SK-N-SH (cell line): ENCODE measurements at regions not wholly inside any gene's neighbourhood (a gene's known extent, or its start where the extent isn't known, plus 50 kb on each side); places are given as distances from the start of the nearest gene placed in this dataset.

ENCODE experiments used
- CTCF ChIA-PET: fragments of 300-600, 350-600 bp; formaldehyde crosslinking; extraction: SDS; loops from one replicate; lab custom pipeline; 2021; lab: Yijun Ruan, JAX
- POLR2A ChIA-PET: fragments of 350-600 bp; sonication (Branson Sonifier 250); formaldehyde crosslinking; extraction: SDS; loops from one replicate; lab custom pipeline; 2020; ENCODE audit warnings: antibody characterized with exemption, inconsistent platforms; lab: Yijun Ruan, JAX
- DNase-seq: peaks from one replicate; pipeline ENCODE4 v3.0.0; 2012
- H2AFZ ChIP-seq: fragments of 200-600 bp; sonication (generic); 2 replicates; pipeline ENCODE4 v1.8.1; 2016; ENCODE audit warnings: antibody characterized with exemption, mild to moderate bottlenecking, low read depth
- H3F3A ChIP-seq: fragments of 200-600 bp; sonication (generic); replicated peaks from 2 replicates; pipeline ENCODE3; 2016; ENCODE audit warnings: antibody characterized with exemption, mild to moderate bottlenecking; ENCODE audit not compliant: insufficient read depth
- H3K27ac ChIP-seq, 2 experiments: fragments of 200-500 bp in 1 of 2; fragments of 200-600 bp in 1 of 2; sonication (Bioruptor generic) in 1 of 2; sonication (generic), shearing (Covaris generic) in 1 of 2; 2 replicates each; pipeline versions ENCODE4 v1.5.1 to v1.6.1; 2014 to 2016; ENCODE audit warnings: low read depth in 2 of 2, inconsistent platforms in 1 of 2, low read length in 1 of 2, mild to moderate bottlenecking in 1 of 2, mixed read lengths in 1 of 2
- H3K27me3 ChIP-seq: fragments of 200-600 bp; sonication (generic), shearing (Covaris generic); 2 replicates; pipeline ENCODE4 v1.6.1; 2016; ENCODE audit warnings: mixed run types; ENCODE audit not compliant: insufficient read depth
- H3K36me3 ChIP-seq, 2 experiments: fragments of 200-500 bp in 1 of 2; fragments of 200-600 bp in 1 of 2; sonication (Bioruptor generic) in 1 of 2; sonication (generic) in 1 of 2; replicated peaks in 1 of 2; 2 replicates each; pipeline versions ENCODE3 to v1.5.1; 2014 to 2016; ENCODE audit warnings: low read length in 1 of 2, mild to moderate bottlenecking in 1 of 2; ENCODE audit not compliant: insufficient read depth in 2 of 2, control insufficient read depth in 1 of 2
- H3K4me1 ChIP-seq, 2 experiments: fragments of 200-500 bp in 1 of 2; fragments of 200-600 bp in 1 of 2; sonication (Bioruptor generic) in 1 of 2; sonication (generic), shearing (Covaris generic) in 1 of 2; 2 replicates each; pipeline versions ENCODE4 v1.5.1 to v1.6.1; 2014 to 2016; ENCODE audit warnings: low read depth in 1 of 2, low read length in 1 of 2, mixed run types in 1 of 2; ENCODE audit not compliant: insufficient read depth in 2 of 2, control insufficient read depth in 1 of 2
- H3K4me2 ChIP-seq: fragments of 200-600 bp; sonication (generic), shearing (Covaris generic); 2 replicates; pipeline ENCODE4 v1.6.1; 2017; ENCODE audit warnings: mixed run types
- H3K4me3 ChIP-seq, 2 experiments: fragments of 200-500 bp in 1 of 2; fragments of 200-600 bp in 1 of 2; sonication (Bioruptor generic) in 1 of 2; sonication (generic), shearing (Covaris generic) in 1 of 2; 2 replicates each; pipeline versions ENCODE4 v1.5.1 to v1.8.1; 2014 to 2016; ENCODE audit warnings: low read depth in 2 of 2, inconsistent platforms in 1 of 2, low read length in 1 of 2, mild to moderate bottlenecking in 1 of 2, mixed read lengths in 1 of 2, moderate library complexity in 1 of 2
- H3K79me2 ChIP-seq: fragments of 200-600 bp; sonication (generic); 2 replicates; pipeline ENCODE4 v1.8.1; 2017; ENCODE audit warnings: mild to moderate bottlenecking; ENCODE audit not compliant: insufficient read depth
- H3K9ac ChIP-seq: fragments of 200-600 bp; sonication (generic); 2 replicates; pipeline ENCODE4 v1.6.1; 2017; ENCODE audit warnings: mixed run types
- H3K9me2 ChIP-seq: fragments of 200-600 bp; sonication (generic); 2 replicates; pipeline ENCODE4 v1.6.1; 2017; ENCODE audit warnings: mixed run types
- H3K9me3 ChIP-seq: fragments of 200-600 bp; sonication (generic); 2 replicates; pipeline ENCODE4 v1.6.1; 2017; ENCODE audit warnings: mixed run types, mild to moderate bottlenecking, moderate library complexity
- H4K20me1 ChIP-seq: fragments of 200-600 bp; sonication (generic); 2 replicates; pipeline ENCODE4 v1.6.1; 2017; ENCODE audit warnings: mild to moderate bottlenecking, mixed run types; ENCODE audit not compliant: insufficient read depth
- ELF1 ChIP-seq: IDR thresholded peaks from 2 replicates; pipeline ENCODE4 v1.4.0; 2012
- EZH2phosphoT487 ChIP-seq: fragments of 200-600 bp; sonication (generic); IDR thresholded peaks from 2 replicates; pipeline ENCODE4 v1.6.1; 2017; ENCODE audit warnings: low read depth, mixed run types, mild to moderate bottlenecking, antibody characterized with exemption, moderate library complexity, borderline replicate concordance
- FOSL2 ChIP-seq: IDR thresholded peaks from 2 replicates; pipeline ENCODE4 v1.4.0; 2012; ENCODE audit warnings: low read depth, mild to moderate bottlenecking, moderate library complexity, borderline replicate concordance
- GABPA ChIP-seq: IDR thresholded peaks from 2 replicates; pipeline ENCODE4 v1.4.0; 2012; ENCODE audit warnings: low read depth, mild to moderate bottlenecking
- JUND ChIP-seq: IDR thresholded peaks from 2 replicates; pipeline ENCODE4 v1.4.0; 2012
- MAX ChIP-seq: IDR thresholded peaks from 2 replicates; pipeline ENCODE4 v1.4.0; 2012; ENCODE audit warnings: low read depth
- MEF2A ChIP-seq: IDR thresholded peaks from 2 replicates; pipeline ENCODE4 v1.4.0; 2012; ENCODE audit warnings: low read depth, borderline replicate concordance
- MXI1 ChIP-seq: IDR thresholded peaks from 2 replicates; pipeline ENCODE4 v1.6.1; 2012; ENCODE audit warnings: mild to moderate bottlenecking, low read depth, low read length, improper control_type of control experiment
- RAD21 ChIP-seq: IDR thresholded peaks from 2 replicates; pipeline ENCODE4 v1.6.1; 2012; ENCODE audit warnings: mild to moderate bottlenecking, low read length
- RCOR1 ChIP-seq: fragments of 150-350 bp; IDR thresholded peaks from 2 replicates; pipeline ENCODE4 v1.6.1; 2017; ENCODE audit warnings: antibody characterized with exemption, low read length
- TEAD4 ChIP-seq: IDR thresholded peaks from 2 replicates; pipeline ENCODE4 v1.4.0; 2012; ENCODE audit warnings: mild to moderate bottlenecking, borderline replicate concordance; ENCODE audit not compliant: insufficient read depth
- YY1 ChIP-seq: IDR thresholded peaks from 2 replicates; pipeline ENCODE4 v1.4.0; 2012; ENCODE audit warnings: low read depth, mild to moderate bottlenecking
- WGBS: methylation state at CpG from one replicate; pipeline ENCODE4 v1.1.6; 2017; ENCODE audit warnings: low lambda C conversion rate; 5-methylcytosine and 5-hydroxymethylcytosine counted together
- TF ChIP-seq, protein P1 (sequence below): fragments of 200-600 bp; sonication (generic); IDR thresholded peaks from 2 replicates; pipeline ENCODE4 v1.6.1; 2017; ENCODE audit warnings: antibody characterized with exemption, mild to moderate bottlenecking, moderate library complexity
- TF ChIP-seq, protein P2 (sequence below): IDR thresholded peaks from 2 replicates; pipeline ENCODE4; 2012
- TF ChIP-seq, protein P3 (sequence below): IDR thresholded peaks from 2 replicates; pipeline ENCODE4 v1.4.0; 2012; ENCODE audit warnings: low read depth, borderline replicate concordance

DNA sequence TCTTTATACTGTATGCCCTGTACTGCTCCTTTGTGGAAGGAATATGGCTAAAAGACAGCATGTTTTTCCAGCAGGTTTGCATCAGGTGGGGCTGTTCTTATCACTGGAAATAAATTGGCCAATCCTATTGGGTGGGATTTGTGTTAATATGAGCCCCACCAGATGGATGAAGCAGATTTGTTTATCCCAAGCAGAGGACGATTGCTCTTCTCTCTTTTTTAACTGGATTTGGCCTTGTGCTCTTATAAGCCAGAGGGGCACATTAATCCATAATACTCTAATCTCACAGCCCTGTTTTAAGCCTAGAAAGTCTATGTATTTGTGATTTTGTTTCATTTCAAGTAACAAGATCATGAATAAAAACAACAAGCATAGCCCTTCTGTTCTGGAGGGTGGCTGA lies 240.1 kb upstream of the ADARB2 start:
- Histone ChIP-seq H2AFZ (no peak overlapping the region), H3K27me3 (no peaks in the 10 kb centered on the region), H3K79me2 (no peaks in the 10 kb centered on the region), H3K27ac (no peak overlapping the region), H3K9me2 (no peaks in the 10 kb centered on the region), H4K20me1 (no peaks in the 10 kb centered on the region), H3K4me3 (no peak overlapping the region), H3K4me1 (no peaks in the 10 kb centered on the region; a peak in 1 of 4 replicates), H3F3A (no peaks in the 10 kb centered on the region), H3K9ac (no peak overlapping the region), H3K36me3 (no peaks in the 10 kb centered on the region), H3K4me2 (no peak overlapping the region), H3K9me3 (no peaks in the 10 kb centered on the region)
- ChIA-PET POLR2A (no interaction called here), CTCF (no interaction called here)
- DNase-seq = no peak
- 14% methylated on average over 1 of the region's 1 CpG for WGBS
- TF ChIP-seq GABPA (no peak), TEAD4 (no peak), MXI1 (no peak), MAX (no peak), RCOR1 (no peak), EZH2phosphoT487 (no peak), JUND (no peak), MEF2A (no peak), YY1 (no peak), ELF1 (no peak), RAD21 (no peak), FOSL2 (no peak)
- TF ChIP-seq, protein P1, sequence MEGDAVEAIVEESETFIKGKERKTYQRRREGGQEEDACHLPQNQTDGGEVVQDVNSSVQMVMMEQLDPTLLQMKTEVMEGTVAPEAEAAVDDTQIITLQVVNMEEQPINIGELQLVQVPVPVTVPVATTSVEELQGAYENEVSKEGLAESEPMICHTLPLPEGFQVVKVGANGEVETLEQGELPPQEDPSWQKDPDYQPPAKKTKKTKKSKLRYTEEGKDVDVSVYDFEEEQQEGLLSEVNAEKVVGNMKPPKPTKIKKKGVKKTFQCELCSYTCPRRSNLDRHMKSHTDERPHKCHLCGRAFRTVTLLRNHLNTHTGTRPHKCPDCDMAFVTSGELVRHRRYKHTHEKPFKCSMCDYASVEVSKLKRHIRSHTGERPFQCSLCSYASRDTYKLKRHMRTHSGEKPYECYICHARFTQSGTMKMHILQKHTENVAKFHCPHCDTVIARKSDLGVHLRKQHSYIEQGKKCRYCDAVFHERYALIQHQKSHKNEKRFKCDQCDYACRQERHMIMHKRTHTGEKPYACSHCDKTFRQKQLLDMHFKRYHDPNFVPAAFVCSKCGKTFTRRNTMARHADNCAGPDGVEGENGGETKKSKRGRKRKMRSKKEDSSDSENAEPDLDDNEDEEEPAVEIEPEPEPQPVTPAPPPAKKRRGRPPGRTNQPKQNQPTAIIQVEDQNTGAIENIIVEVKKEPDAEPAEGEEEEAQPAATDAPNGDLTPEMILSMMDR = no peak
- TF ChIP-seq, protein P2, sequence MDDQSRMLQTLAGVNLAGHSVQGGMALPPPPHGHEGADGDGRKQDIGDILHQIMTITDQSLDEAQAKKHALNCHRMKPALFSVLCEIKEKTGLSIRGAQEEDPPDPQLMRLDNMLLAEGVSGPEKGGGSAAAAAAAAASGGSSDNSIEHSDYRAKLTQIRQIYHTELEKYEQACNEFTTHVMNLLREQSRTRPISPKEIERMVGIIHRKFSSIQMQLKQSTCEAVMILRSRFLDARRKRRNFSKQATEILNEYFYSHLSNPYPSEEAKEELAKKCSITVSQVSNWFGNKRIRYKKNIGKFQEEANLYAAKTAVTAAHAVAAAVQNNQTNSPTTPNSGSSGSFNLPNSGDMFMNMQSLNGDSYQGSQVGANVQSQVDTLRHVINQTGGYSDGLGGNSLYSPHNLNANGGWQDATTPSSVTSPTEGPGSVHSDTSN = no peak

DNA sequence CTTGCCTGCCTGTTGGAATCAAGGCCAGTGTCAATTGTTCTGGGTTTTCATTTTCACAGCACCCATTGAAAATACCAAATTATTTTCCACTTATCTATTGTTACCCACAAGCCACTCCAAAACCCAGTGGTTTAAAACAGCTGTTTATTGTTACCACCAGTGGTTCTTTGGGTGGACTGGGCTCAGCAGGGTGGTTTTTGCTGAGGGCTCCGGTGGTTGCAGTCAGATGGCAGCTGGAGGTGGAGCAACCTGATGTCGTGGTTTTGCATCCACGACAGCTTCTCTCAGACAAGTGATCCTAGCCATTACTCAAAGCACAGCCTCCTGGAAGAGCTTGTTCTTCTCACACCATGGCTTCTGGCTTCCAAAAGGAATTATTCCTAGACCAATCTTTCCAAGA lies 235.1 kb upstream of the ADARB2 start:
- Histone ChIP-seq H3K4me3 (no peak overlapping the region), H3K9me2 (no peaks in the 10 kb centered on the region), H2AFZ (no peak overlapping the region), H4K20me1 (no peaks in the 10 kb centered on the region), H3K79me2 (no peaks in the 10 kb centered on the region), H3K9me3 (no peaks in the 10 kb centered on the region), H3K27me3 (no peaks in the 10 kb centered on the region), H3K4me1 (peaks cover 0 to 2% of the 10 kb centered on the region in 2 experiments; a peak in 2 of 4 replicates), H3K36me3 (no peaks in the 10 kb centered on the region), H3K27ac (no peak overlapping the region), H3F3A (no peaks in the 10 kb centered on the region), H3K9ac (no peak overlapping the region), H3K4me2 (no peak overlapping the region)
- TF ChIP-seq, protein P3, sequence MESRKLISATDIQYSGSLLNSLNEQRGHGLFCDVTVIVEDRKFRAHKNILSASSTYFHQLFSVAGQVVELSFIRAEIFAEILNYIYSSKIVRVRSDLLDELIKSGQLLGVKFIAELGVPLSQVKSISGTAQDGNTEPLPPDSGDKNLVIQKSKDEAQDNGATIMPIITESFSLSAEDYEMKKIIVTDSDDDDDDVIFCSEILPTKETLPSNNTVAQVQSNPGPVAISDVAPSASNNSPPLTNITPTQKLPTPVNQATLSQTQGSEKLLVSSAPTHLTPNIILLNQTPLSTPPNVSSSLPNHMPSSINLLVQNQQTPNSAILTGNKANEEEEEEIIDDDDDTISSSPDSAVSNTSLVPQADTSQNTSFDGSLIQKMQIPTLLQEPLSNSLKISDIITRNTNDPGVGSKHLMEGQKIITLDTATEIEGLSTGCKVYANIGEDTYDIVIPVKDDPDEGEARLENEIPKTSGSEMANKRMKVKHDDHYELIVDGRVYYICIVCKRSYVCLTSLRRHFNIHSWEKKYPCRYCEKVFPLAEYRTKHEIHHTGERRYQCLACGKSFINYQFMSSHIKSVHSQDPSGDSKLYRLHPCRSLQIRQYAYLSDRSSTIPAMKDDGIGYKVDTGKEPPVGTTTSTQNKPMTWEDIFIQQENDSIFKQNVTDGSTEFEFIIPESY = no peak
- ChIA-PET POLR2A (no interaction called here), CTCF (interaction anchor here (0.6 kb wide), 1 partner anchor 681 kb away, joined by 3 read pairs; no protein-coding TSS in a partner anchor)
- DNase-seq = no peak
- 14% methylated on average over 3 of the region's 3 CpGs for WGBS
